C4-2B (cell line): ENCODE measurements at regions not wholly inside any gene's neighbourhood (a gene's known extent, or its start where the extent isn't known, plus 50 kb on each side); places are given as distances from the start of the nearest gene placed in this dataset.

Source experiments
- ZFX ChIP-seq: fragments of 450-650 bp; IDR thresholded peaks from 2 replicates; pipeline ENCODE4 v1.6.1; 2017
- TF ChIP-seq, protein P1 (sequence below): fragments of 450-650 bp; conservative IDR thresholded peaks from 2 replicates; pipeline ENCODE4 v1.5.1; 2017; ENCODE audit warnings: mild to moderate bottlenecking

DNA sequence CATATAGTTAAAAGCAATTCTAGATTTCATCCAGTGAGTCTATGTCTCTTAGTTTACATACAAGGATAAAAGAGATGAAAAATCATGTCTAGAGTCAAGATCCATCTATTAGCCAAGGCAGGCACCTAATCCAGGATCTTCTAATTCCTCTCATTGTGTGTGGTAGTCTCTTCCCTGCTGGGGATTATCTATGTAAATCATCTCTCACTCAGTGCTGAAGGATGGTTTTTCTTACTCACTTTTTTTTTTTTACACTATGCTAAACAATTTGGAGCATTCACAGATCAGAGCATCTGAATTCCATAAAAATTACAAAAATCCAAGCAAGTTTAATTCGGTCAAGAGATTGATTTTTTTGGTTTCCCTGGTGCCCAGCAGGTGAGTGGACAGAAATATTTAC is 154.9 kb upstream of the GDNF start:
- TF ChIP-seq, protein P1, sequence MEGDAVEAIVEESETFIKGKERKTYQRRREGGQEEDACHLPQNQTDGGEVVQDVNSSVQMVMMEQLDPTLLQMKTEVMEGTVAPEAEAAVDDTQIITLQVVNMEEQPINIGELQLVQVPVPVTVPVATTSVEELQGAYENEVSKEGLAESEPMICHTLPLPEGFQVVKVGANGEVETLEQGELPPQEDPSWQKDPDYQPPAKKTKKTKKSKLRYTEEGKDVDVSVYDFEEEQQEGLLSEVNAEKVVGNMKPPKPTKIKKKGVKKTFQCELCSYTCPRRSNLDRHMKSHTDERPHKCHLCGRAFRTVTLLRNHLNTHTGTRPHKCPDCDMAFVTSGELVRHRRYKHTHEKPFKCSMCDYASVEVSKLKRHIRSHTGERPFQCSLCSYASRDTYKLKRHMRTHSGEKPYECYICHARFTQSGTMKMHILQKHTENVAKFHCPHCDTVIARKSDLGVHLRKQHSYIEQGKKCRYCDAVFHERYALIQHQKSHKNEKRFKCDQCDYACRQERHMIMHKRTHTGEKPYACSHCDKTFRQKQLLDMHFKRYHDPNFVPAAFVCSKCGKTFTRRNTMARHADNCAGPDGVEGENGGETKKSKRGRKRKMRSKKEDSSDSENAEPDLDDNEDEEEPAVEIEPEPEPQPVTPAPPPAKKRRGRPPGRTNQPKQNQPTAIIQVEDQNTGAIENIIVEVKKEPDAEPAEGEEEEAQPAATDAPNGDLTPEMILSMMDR = no peak
- TF ChIP-seq ZFX = no peak
